HEK293 (cell line): ENCODE measurements at regions not wholly inside any gene's neighbourhood (a gene's known extent, or its start where the extent isn't known, plus 50 kb on each side); places are given as distances from the start of the nearest gene placed in this dataset.

Source experiments
- CTCF ChIA-PET: fragments of 350-600 bp; formaldehyde crosslinking; extraction: SDS; loops from one replicate; lab custom pipeline; 2021; ENCODE audit warnings: antibody characterized with exemption; lab: Yijun Ruan, JAX
- POLR2A ChIA-PET: fragments of 300-600 bp; formaldehyde crosslinking; extraction: SDS; loops from one replicate; lab custom pipeline; 2020; ENCODE audit warnings: antibody characterized with exemption, inconsistent platforms; lab: Yijun Ruan, JAX
- H3K27ac ChIP-seq: fragments of 200-500 bp; sonication (Bioruptor generic); 2 replicates; pipeline ENCODE4 v1.5.1; 2014; ENCODE audit warnings: low read depth, low read length, control low read depth, inconsistent platforms; ENCODE audit errors: extremely low read depth
- H3K36me3 ChIP-seq, 2 experiments: fragments of 200-500 bp in 1 of 2; sonication (Bioruptor generic) in 1 of 2; 1 replicate in 1 of 2; 2 replicates in 1 of 2; pipeline ENCODE4 v1.5.1; 2014 to 2017; ENCODE audit warnings: inconsistent platforms in 2 of 2, low read length in 2 of 2; ENCODE audit not compliant: control insufficient read depth in 2 of 2, insufficient read depth in 1 of 2
- H3K4me1 ChIP-seq: fragments of 200-500 bp; sonication (Bioruptor generic); 2 replicates; pipeline ENCODE4 v1.5.1; 2014; ENCODE audit warnings: mild to moderate bottlenecking, low read length, inconsistent platforms; ENCODE audit not compliant: control insufficient read depth, insufficient read depth
- H3K4me3 ChIP-seq: 2 replicates; pipeline ENCODE4 v1.5.1; 2011; ENCODE audit warnings: low read depth, mild to moderate bottlenecking, control low read depth, low read length, moderate library complexity
- H3K9me3 ChIP-seq: fragments of 200-500 bp; sonication (Bioruptor generic); 2 replicates; pipeline ENCODE4 v1.5.1; 2014; ENCODE audit warnings: low read depth, low read length, inconsistent platforms; ENCODE audit not compliant: control insufficient read depth, insufficient read depth
- GFI1B ChIP-seq: fragments of 450-650 bp; formaldehyde crosslinking; IDR thresholded peaks from 2 replicates; pipeline ENCODE4 v1.5.1; 2016; ENCODE audit warnings: missing biosample characterization, missing genetic modification characterization
- GLI2 ChIP-seq: fragments of 450-650 bp; formaldehyde crosslinking; IDR thresholded peaks from 2 replicates; pipeline ENCODE4; 2017; ENCODE audit warnings: missing biosample characterization, missing genetic modification characterization, low read depth, borderline replicate concordance
- HOXA7 ChIP-seq: sonication (generic); formaldehyde crosslinking; IDR thresholded peaks from 2 replicates; pipeline ENCODE4 v1.8.1; 2022; ENCODE audit warnings: missing genetic modification reagents, borderline replicate concordance
- KLF7 ChIP-seq: fragments of 450-650 bp; formaldehyde crosslinking; IDR thresholded peaks from 2 replicates; pipeline ENCODE4 v1.5.1; 2016; ENCODE audit warnings: missing biosample characterization, missing genetic modification characterization, borderline replicate concordance
- KLF8 ChIP-seq: fragments of 450-650 bp; formaldehyde crosslinking; IDR thresholded peaks from 2 replicates; pipeline ENCODE4 v1.5.1; 2016; ENCODE audit warnings: missing biosample characterization, missing genetic modification characterization
- SP3 ChIP-seq: fragments of 450-650 bp; formaldehyde crosslinking; IDR thresholded peaks from 2 replicates; pipeline ENCODE4 v1.5.1; 2016; ENCODE audit warnings: missing biosample characterization, missing genetic modification characterization
- ZNF112 ChIP-seq: fragments of 450-650 bp; formaldehyde crosslinking; IDR thresholded peaks from 2 replicates; pipeline ENCODE4 v1.5.0; 2017; ENCODE audit warnings: missing biosample characterization, missing genetic modification characterization
- ZNF221 ChIP-seq: fragments of 450-650 bp; formaldehyde crosslinking; IDR thresholded peaks from 2 replicates; pipeline ENCODE4 v1.5.1; 2017; ENCODE audit warnings: missing biosample characterization, missing genetic modification characterization, borderline replicate concordance
- ZNF311 ChIP-seq: fragments of 450-650 bp; formaldehyde crosslinking; IDR thresholded peaks from 2 replicates; pipeline ENCODE4 v1.5.1; 2017; ENCODE audit warnings: missing biosample characterization, missing genetic modification characterization, borderline replicate concordance
- ZNF341 ChIP-seq: fragments of 450-650 bp; formaldehyde crosslinking; IDR thresholded peaks from 2 replicates; pipeline ENCODE4; 2016; ENCODE audit warnings: low read depth, missing biosample characterization, missing genetic modification characterization
- ZNF37A ChIP-seq: fragments of 450-650 bp; IDR thresholded peaks from 2 replicates; pipeline ENCODE4 v1.5.1; 2018; ENCODE audit warnings: missing biosample characterization, missing genetic modification characterization
- ZNF394 ChIP-seq: fragments of 450-650 bp; formaldehyde crosslinking; IDR thresholded peaks from 2 replicates; pipeline ENCODE4 v1.5.1; 2016; ENCODE audit warnings: missing biosample characterization, missing genetic modification characterization, mild to moderate bottlenecking, moderate library complexity, borderline replicate concordance
- ZNF580 ChIP-seq: fragments of 450-650 bp; formaldehyde crosslinking; IDR thresholded peaks from 2 replicates; pipeline ENCODE4 v1.5.1; 2016; ENCODE audit warnings: missing biosample characterization, missing genetic modification characterization
- ZNF610 ChIP-seq: fragments of 450-650 bp; formaldehyde crosslinking; IDR thresholded peaks from 2 replicates; pipeline ENCODE4 v1.5.1; 2016; ENCODE audit warnings: missing biosample characterization, missing genetic modification characterization, borderline replicate concordance
- ZNF621 ChIP-seq: fragments of 450-650 bp; formaldehyde crosslinking; IDR thresholded peaks from 2 replicates; pipeline ENCODE4 v1.5.1; 2017; ENCODE audit warnings: missing biosample characterization, missing genetic modification characterization
- ZNF658 ChIP-seq: fragments of 450-650 bp; formaldehyde crosslinking; IDR thresholded peaks from 2 replicates; pipeline ENCODE4; 2016; ENCODE audit warnings: missing biosample characterization, missing genetic modification characterization
- ZNF670 ChIP-seq: fragments of 450-650 bp; formaldehyde crosslinking; IDR thresholded peaks from 2 replicates; pipeline ENCODE4 v1.5.1; 2016; ENCODE audit warnings: missing biosample characterization, missing genetic modification characterization, low read depth
- TF ChIP-seq, protein P1 (sequence below): fragments of 450-650 bp; formaldehyde crosslinking; IDR thresholded peaks from 2 replicates; pipeline ENCODE4 v1.5.1; 2016; ENCODE audit warnings: missing biosample characterization, missing genetic modification characterization
- TF ChIP-seq, protein P2 (sequence below): fragments of 450-650 bp; formaldehyde crosslinking; IDR thresholded peaks from 2 replicates; pipeline ENCODE4 v1.5.1; 2016; ENCODE audit warnings: missing biosample characterization, missing genetic modification characterization

DNA sequence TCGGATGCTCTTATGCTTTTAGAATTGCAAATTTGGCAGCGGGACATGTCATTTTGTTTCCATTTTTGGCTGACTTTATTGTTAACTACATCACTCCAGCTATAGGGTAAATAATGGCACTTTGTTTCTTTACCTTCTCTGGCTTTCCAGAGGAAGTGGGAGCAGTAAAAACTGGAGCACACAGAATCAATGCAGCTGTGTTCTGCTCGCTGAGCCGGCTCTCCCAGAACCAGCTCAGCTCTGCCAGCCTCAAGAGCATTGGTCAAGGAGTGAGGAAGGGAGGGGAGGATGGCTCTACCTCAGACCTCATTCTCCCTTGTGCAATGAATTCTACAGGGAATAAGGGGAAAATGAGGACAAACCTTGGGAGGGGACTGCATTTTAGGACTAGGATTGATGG lies 50.5 kb upstream of the SPATA13 start:
- TF ChIP-seq KLF8 (tag by site-specific recombination) = no peak
- no peak for TF ChIP-seq ZNF341 (tag by site-specific recombination)
- TF ChIP-seq ZNF658 (tag by site-specific recombination) = no peak
- TF ChIP-seq, protein P1, sequence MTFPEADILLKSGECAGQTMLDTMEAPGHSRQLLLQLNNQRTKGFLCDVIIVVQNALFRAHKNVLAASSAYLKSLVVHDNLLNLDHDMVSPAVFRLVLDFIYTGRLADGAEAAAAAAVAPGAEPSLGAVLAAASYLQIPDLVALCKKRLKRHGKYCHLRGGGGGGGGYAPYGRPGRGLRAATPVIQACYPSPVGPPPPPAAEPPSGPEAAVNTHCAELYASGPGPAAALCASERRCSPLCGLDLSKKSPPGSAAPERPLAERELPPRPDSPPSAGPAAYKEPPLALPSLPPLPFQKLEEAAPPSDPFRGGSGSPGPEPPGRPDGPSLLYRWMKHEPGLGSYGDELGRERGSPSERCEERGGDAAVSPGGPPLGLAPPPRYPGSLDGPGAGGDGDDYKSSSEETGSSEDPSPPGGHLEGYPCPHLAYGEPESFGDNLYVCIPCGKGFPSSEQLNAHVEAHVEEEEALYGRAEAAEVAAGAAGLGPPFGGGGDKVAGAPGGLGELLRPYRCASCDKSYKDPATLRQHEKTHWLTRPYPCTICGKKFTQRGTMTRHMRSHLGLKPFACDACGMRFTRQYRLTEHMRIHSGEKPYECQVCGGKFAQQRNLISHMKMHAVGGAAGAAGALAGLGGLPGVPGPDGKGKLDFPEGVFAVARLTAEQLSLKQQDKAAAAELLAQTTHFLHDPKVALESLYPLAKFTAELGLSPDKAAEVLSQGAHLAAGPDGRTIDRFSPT (tag by site-specific recombination) = no peak
- no peak for TF ChIP-seq ZNF670 (tag by site-specific recombination)
- TF ChIP-seq ZNF311 = no peak
- no peak for TF ChIP-seq ZNF112 (tag by site-specific recombination)
- no peak for TF ChIP-seq ZNF394 (tag by site-specific recombination)
- TF ChIP-seq GFI1B (tag by site-specific recombination) = no peak
- no peak for TF ChIP-seq KLF7 (tag by site-specific recombination)
- TF ChIP-seq ZNF610 (tag by site-specific recombination) = no peak
- TF ChIP-seq, protein P2, sequence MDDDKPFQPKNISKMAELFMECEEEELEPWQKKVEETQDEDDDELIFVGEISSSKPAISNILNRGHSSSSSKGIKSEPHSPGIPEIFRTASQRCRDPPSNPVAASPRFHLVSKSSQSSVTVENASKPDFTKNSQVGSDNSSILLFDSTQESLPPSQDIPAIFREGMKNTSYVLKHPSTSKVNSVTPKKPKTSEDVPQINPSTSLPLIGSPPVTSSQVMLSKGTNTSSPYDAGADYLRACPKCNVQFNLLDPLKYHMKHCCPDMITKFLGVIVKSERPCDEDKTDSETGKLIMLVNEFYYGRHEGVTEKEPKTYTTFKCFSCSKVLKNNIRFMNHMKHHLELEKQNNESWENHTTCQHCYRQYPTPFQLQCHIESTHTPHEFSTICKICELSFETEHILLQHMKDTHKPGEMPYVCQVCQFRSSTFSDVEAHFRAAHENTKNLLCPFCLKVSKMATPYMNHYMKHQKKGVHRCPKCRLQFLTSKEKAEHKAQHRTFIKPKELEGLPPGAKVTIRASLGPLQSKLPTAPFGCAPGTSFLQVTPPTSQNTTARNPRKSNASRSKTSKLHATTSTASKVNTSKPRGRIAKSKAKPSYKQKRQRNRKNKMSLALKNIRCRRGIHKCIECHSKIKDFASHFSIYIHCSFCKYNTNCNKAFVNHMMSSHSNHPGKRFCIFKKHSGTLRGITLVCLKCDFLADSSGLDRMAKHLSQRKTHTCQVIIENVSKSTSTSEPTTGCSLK (tag by site-specific recombination) = no peak
- no peak for TF ChIP-seq ZNF221 (tag by site-specific recombination)
- no peak for TF ChIP-seq ZNF621 (tag by site-specific recombination)
- TF ChIP-seq HOXA7 = no peak
- no peak for TF ChIP-seq ZNF580 (tag by site-specific recombination)
- no peak for TF ChIP-seq ZNF37A (tag by site-specific recombination)
- TF ChIP-seq GLI2 = no peak
- TF ChIP-seq SP3 (tag by site-specific recombination) = no peak
- CTCF ChIA-PET = no interaction called here
- Histone ChIP-seq H3K4me3 (no peak overlapping the region), H3K4me1 (no peaks in the 10 kb centered on the region), H3K9me3 (no peaks in the 10 kb centered on the region), H3K36me3 (no peaks in the 10 kb centered on the region), H3K27ac (no peak overlapping the region)
- POLR2A ChIA-PET = no interaction called here
